HG02798 (cell line): ENCODE measurements at regions not wholly inside any gene's neighbourhood (a gene's known extent, or its start where the extent isn't known, plus 50 kb on each side); places are given as distances from the start of the nearest gene placed in this dataset.

Experiments used
- ATAC-seq: cut with Tn5 transposase; IDR thresholded peaks from one replicate; pipeline ENCODE4 v1.9.1; 2021; ENCODE audit warnings: mild to moderate bottlenecking; ENCODE audit not compliant: unreplicated experiment, poor library complexity

- no peak for ATAC-seq
Observed at GRCh38 chr3:18888819-18889218, 259.5 kb upstream of the KCNH8 start.

GRCh38 chr3:18888370-18888769, 259.9 kb upstream of the KCNH8 start:
- ATAC-seq = no peak

GRCh38 chr3:18886331-18886730, 262.0 kb upstream of the KCNH8 start:
- no peak for ATAC-seq

GRCh38 chr3:18885612-18886011, 262.7 kb upstream of the KCNH8 start:
- no peak for ATAC-seq

- ATAC-seq = no peak
Observed at GRCh38 chr3:18883571-18883970, 264.7 kb upstream of the KCNH8 start.

GRCh38 chr3:18880691-18881090, 267.6 kb upstream of the KCNH8 start:
- ATAC-seq = no peak

GRCh38 chr3:18872466-18872865, 275.8 kb upstream of the KCNH8 start:
- ATAC-seq = peak; percentile 52

- ATAC-seq = no peak
Observed at GRCh38 chr3:18870642-18871041, 277.7 kb upstream of the KCNH8 start.

GRCh38 chr3:18870074-18870640, 278.2 kb upstream of the KCNH8 start:
- ATAC-seq = no peak

- no peak for ATAC-seq
Observed at GRCh38 chr3:18868911-18869689, 279.2 kb upstream of the KCNH8 start.

GRCh38 chr3:18866899-18867298, 281.4 kb upstream of the KCNH8 start:
- ATAC-seq = no peak

GRCh38 chr3:18864933-18865731, 283.2 kb upstream of the KCNH8 start:
- no peak for ATAC-seq

- ATAC-seq = no peak
Observed at GRCh38 chr3:18862077-18862476, 286.2 kb upstream of the KCNH8 start.

- no peak for ATAC-seq
Observed at GRCh38 chr3:18861137-18861536, 287.2 kb upstream of the KCNH8 start.

GRCh38 chr3:18853269-18853668, 295.0 kb upstream of the KCNH8 start:
- no peak for ATAC-seq

- peak; percentile 68 for ATAC-seq
Observed at GRCh38 chr3:18847583-18848197, 300.6 kb upstream of the KCNH8 start.

GRCh38 chr3:18843983-18844382, 304.3 kb upstream of the KCNH8 start:
- no peak for ATAC-seq

- ATAC-seq = no peak
Observed at GRCh38 chr3:18843188-18843587, 305.1 kb upstream of the KCNH8 start.

GRCh38 chr3:18841422-18842343, 306.6 kb upstream of the KCNH8 start:
- ATAC-seq = no peak
